Neural cell (in vitro differentiated cells): ENCODE measurements at regions not wholly inside any gene's neighbourhood (a gene's known extent, or its start where the extent isn't known, plus 50 kb on each side); places are given as distances from the start of the nearest gene placed in this dataset.

Source experiments
- H2AFZ ChIP-seq: fragments of 200-600, 300-800 bp; sonication (generic), shearing (Covaris generic); 2 replicates; pipeline ENCODE4 v1.6.0; 2014; ENCODE audit warnings: low read depth, mild to moderate bottlenecking, antibody characterized with exemption, low read length, moderate library complexity
- H3F3A ChIP-seq: fragments of 200-600 bp; shearing (Covaris generic); 2 replicates; pipeline ENCODE4 v1.6.1; 2016; ENCODE audit warnings: mild to moderate bottlenecking, moderate library complexity, mixed read lengths, antibody characterized with exemption, low read length; ENCODE audit not compliant: insufficient read depth, poor library complexity, severe bottlenecking
- H3K27ac ChIP-seq: fragments of 200-600, 300-800 bp; sonication (generic), shearing (Covaris generic); 2 replicates; pipeline ENCODE4 v1.5.1; 2014; ENCODE audit warnings: mild to moderate bottlenecking, low read length, moderate library complexity
- H3K27me3 ChIP-seq: fragments of 300-800, 200-600 bp; sonication (generic), shearing (Covaris generic); 2 replicates; pipeline ENCODE4 v1.6.0; 2014; ENCODE audit warnings: mild to moderate bottlenecking, low read depth, low read length, moderate library complexity; ENCODE audit not compliant: insufficient read depth
- H3K36me3 ChIP-seq: fragments of 300-800, 200-600 bp; sonication (generic), shearing (Covaris generic); 2 replicates; pipeline ENCODE4 v1.5.1; 2014; ENCODE audit warnings: mild to moderate bottlenecking, antibody characterized with exemption, low read length, moderate library complexity; ENCODE audit not compliant: insufficient read depth
- H3K4me2 ChIP-seq: fragments of 300-800, 200-600 bp; sonication (generic), shearing (Covaris generic); 2 replicates; pipeline ENCODE4 v1.6.0; 2014; ENCODE audit warnings: mild to moderate bottlenecking, low read length
- H3K4me3 ChIP-seq: fragments of 300-800, 200-600 bp; sonication (generic), shearing (Covaris generic); 2 replicates; pipeline ENCODE4 v1.5.1; 2014; ENCODE audit warnings: mild to moderate bottlenecking, low read length, moderate library complexity
- H3K79me2 ChIP-seq: fragments of 200-600 bp; shearing (Covaris generic); replicated peaks from 2 replicates; pipeline ENCODE4 v1.6.0; 2014; ENCODE audit warnings: mild to moderate bottlenecking, low read length, moderate library complexity; ENCODE audit not compliant: insufficient read depth
- H3K9ac ChIP-seq: fragments of 300-800, 200-600 bp; sonication (generic), shearing (Covaris generic); 2 replicates; pipeline ENCODE4 v1.6.1; 2016; ENCODE audit warnings: mild to moderate bottlenecking, low read length, mixed read lengths
- H3K9me2 ChIP-seq: fragments of 200-600 bp; shearing (Covaris generic); 2 replicates; pipeline ENCODE4 v1.6.1; 2016; ENCODE audit warnings: mild to moderate bottlenecking, low read length, mixed read lengths; ENCODE audit not compliant: insufficient read depth
- H3K9me3 ChIP-seq: fragments of 200-600, 300-800 bp; sonication (generic), shearing (Covaris generic); 2 replicates; pipeline ENCODE4 v1.6.1; 2016; ENCODE audit warnings: mild to moderate bottlenecking, mixed run types, low read length, moderate library complexity, mixed read lengths
- H4K20me1 ChIP-seq: fragments of 200-600 bp; shearing (Covaris generic); 2 replicates; pipeline ENCODE4 v1.6.1; 2016; ENCODE audit warnings: mild to moderate bottlenecking, mixed run types; ENCODE audit not compliant: insufficient read depth
- CTCF ChIP-seq: fragments of 450-650 bp; IDR thresholded peaks from 2 replicates; pipeline ENCODE4 v1.5.1; 2014; ENCODE audit warnings: antibody characterized with exemption, mild to moderate bottlenecking, moderate library complexity; ENCODE audit not compliant: poor library complexity, severe bottlenecking
- EP300 ChIP-seq: fragments of 450-650 bp; conservative IDR thresholded peaks from 2 replicates; pipeline ENCODE4 v1.6.1; 2014; ENCODE audit warnings: antibody characterized with exemption, mild to moderate bottlenecking, moderate library complexity; ENCODE audit not compliant: poor library complexity, severe bottlenecking
- EZH2 ChIP-seq: fragments of 200-600, 300-800 bp; shearing (Covaris generic), sonication (generic); IDR thresholded peaks from 2 replicates; pipeline ENCODE4 v1.6.1; 2014; ENCODE audit warnings: antibody characterized with exemption, low read length, borderline replicate concordance, mild to moderate bottlenecking; ENCODE audit not compliant: insufficient read depth, poor library complexity, severe bottlenecking
- MXI1 ChIP-seq: fragments of 450-650 bp; conservative IDR thresholded peaks from 2 replicates; pipeline ENCODE4 v1.6.1; 2014; ENCODE audit warnings: antibody characterized with exemption, mild to moderate bottlenecking; ENCODE audit not compliant: poor library complexity, severe bottlenecking
- POLR2AphosphoS5 ChIP-seq: IDR thresholded peaks from 2 replicates; pipeline ENCODE4 v1.6.1; 2012
- RAD21 ChIP-seq: fragments of 450-650 bp; conservative IDR thresholded peaks from 2 replicates; pipeline ENCODE4 v1.6.1; 2014; ENCODE audit warnings: antibody characterized with exemption, mild to moderate bottlenecking, moderate library complexity
- REST ChIP-seq: IDR thresholded peaks from 2 replicates; pipeline ENCODE4 v1.6.1; 2012; ENCODE audit warnings: borderline replicate concordance
- SMC3 ChIP-seq: fragments of 450-650 bp; conservative IDR thresholded peaks from 2 replicates; pipeline ENCODE4 v1.6.1; 2014; ENCODE audit warnings: antibody characterized with exemption, mild to moderate bottlenecking, moderate library complexity; ENCODE audit not compliant: poor library complexity
- TAF1 ChIP-seq: IDR thresholded peaks from 2 replicates; pipeline ENCODE4 v1.6.1; 2012; ENCODE audit warnings: low read depth
- small RNA-seq, 3 experiments: library from RNA; depleted of rRNA; stranded (forward); fragments of <200 nt; gene quantifications; one replicate each; pipeline ENCODE3, GENCODE V24; 2012

- Histone ChIP-seq H4K20me1 (no peaks in the 10 kb centered on the region), H2AFZ (no peak overlapping the region), H3F3A (no peaks in the 10 kb centered on the region), H3K9ac (no peak overlapping the region), H3K9me3 (no peaks in the 10 kb centered on the region), H3K4me3 (no peak overlapping the region), H3K4me2 (no peak overlapping the region), H3K27ac (no peak overlapping the region), H3K36me3 (no peaks in the 10 kb centered on the region), H3K79me2 (no peaks in the 10 kb centered on the region), H3K27me3 (no peaks in the 10 kb centered on the region), H3K9me2 (no peaks in the 10 kb centered on the region)
- TF ChIP-seq RAD21: no peak
- TF ChIP-seq POLR2AphosphoS5: no peak
- no peak for TF ChIP-seq MXI1
Measured at GRCh38 chr18:37619964-37620363, 54.4 kb upstream of the CELF4 start.

GRCh38 chr18:37617623-37618022 is 52.0 kb upstream of the CELF4 start:
- Histone ChIP-seq H3K4me3 (no peak overlapping the region), H3K9ac (no peak overlapping the region), H4K20me1 (no peaks in the 10 kb centered on the region), H3K36me3 (no peaks in the 10 kb centered on the region), H3K4me2 (no peak overlapping the region), H3F3A (no peaks in the 10 kb centered on the region), H3K27me3 (no peaks in the 10 kb centered on the region), H3K27ac (no peak overlapping the region), H3K79me2 (no peaks in the 10 kb centered on the region), H2AFZ (no peak overlapping the region), H3K9me3 (no peaks in the 10 kb centered on the region), H3K9me2 (no peaks in the 10 kb centered on the region)
- TF ChIP-seq REST (no peak), POLR2AphosphoS5 (no peak), CTCF (no peak), TAF1 (no peak), MXI1 (no peak), EZH2 (no peak), EP300 (no peak), RAD21 (no peak), SMC3 (no peak)

Small RNA genes lying in the stretch of these regions (small RNA-seq; reads per million reads assigned to genes)
- gene AC011712.1: 0 reads per million in 3 experiments
- gene MIR4318: 0 reads per million in 3 experiments
- 0 reads per million in 3 experiments for gene MIR5583-1
- gene RN7SKP182: 0 to 0.03 (median 0) reads per million in 3 experiments
- gene RNU6-1242P: 0 reads per million in 3 experiments
- 0 reads per million in 3 experiments for gene RNU6-706P
